Neuronal stem cell (in vitro differentiated cells): ENCODE measurements at regions not wholly inside any gene's neighbourhood (a gene's known extent, or its start where the extent isn't known, plus 50 kb on each side); places are given as distances from the start of the nearest gene placed in this dataset.

Source experiments
- DNase-seq: peaks from one replicate; pipeline ENCODE4 v3.0.0-alpha.2; 2013; ENCODE audit warnings: low spot score
- H2AFZ ChIP-seq: one replicate; pipeline ENCODE4 v1.6.1; 2013; ENCODE audit warnings: mild to moderate bottlenecking, low read length, inconsistent platforms
- H2AK5ac ChIP-seq: 2 replicates; pipeline ENCODE4 v1.6.1; 2013; ENCODE audit warnings: low read depth, mild to moderate bottlenecking, inconsistent platforms, low read length, moderate library complexity, mixed read lengths
- H2BK120ac ChIP-seq: 2 replicates; pipeline ENCODE4 v1.6.1; 2013; ENCODE audit warnings: low read depth, mild to moderate bottlenecking, inconsistent platforms, low read length, moderate library complexity, mixed read lengths
- H2BK12ac ChIP-seq: one replicate; pipeline ENCODE4 v1.6.1; 2013; ENCODE audit warnings: low read length, inconsistent platforms
- H2BK15ac ChIP-seq: 2 replicates; pipeline ENCODE4 v1.6.1; 2013; ENCODE audit warnings: mild to moderate bottlenecking, low read length, inconsistent platforms, mixed read lengths
- H2BK5ac ChIP-seq: one replicate; pipeline ENCODE4 v1.6.1; 2013; ENCODE audit warnings: inconsistent platforms, mild to moderate bottlenecking, low read length, moderate library complexity
- H3K14ac ChIP-seq: one replicate; pipeline ENCODE4 v1.6.1; 2013; ENCODE audit warnings: low read length, inconsistent platforms
- H3K18ac ChIP-seq: 2 replicates; pipeline ENCODE4 v1.6.1; 2013; ENCODE audit warnings: low read length, inconsistent platforms
- H3K23ac ChIP-seq: 2 replicates; pipeline ENCODE4 v1.6.1; 2013; ENCODE audit warnings: low read depth, mild to moderate bottlenecking, mixed read lengths, low read length, inconsistent platforms; ENCODE audit not compliant: poor library complexity
- H3K27ac ChIP-seq: replicated peaks from 3 replicates; pipeline ENCODE4 v1.5.1; 2013; ENCODE audit warnings: low read length, inconsistent platforms
- H3K27me3 ChIP-seq, 3 experiments: 2 replicates each; pipeline ENCODE4 v1.6.1; 2013; ENCODE audit warnings: low read length in 3 of 3, mild to moderate bottlenecking in 2 of 3, inconsistent platforms in 1 of 3, low read depth in 1 of 3, mixed read lengths in 1 of 3, moderate library complexity in 1 of 3; ENCODE audit not compliant: control insufficient read depth in 3 of 3, insufficient read depth in 3 of 3
- H3K36me3 ChIP-seq, 2 donors: replicated peaks in 1 of 2; 2 replicates each; pipeline ENCODE4 v1.6.1; 2013; ENCODE audit warnings: low read length in 2 of 2; ENCODE audit not compliant: control insufficient read depth in 2 of 2, insufficient read depth in 2 of 2
- H3K4ac ChIP-seq: 2 replicates; pipeline ENCODE4 v1.6.1; 2013; ENCODE audit warnings: inconsistent platforms, mild to moderate bottlenecking, low read length, moderate library complexity
- H3K4me1 ChIP-seq, 2 donors: 1 replicate in 1 of 2; 2 replicates in 1 of 2; pipeline ENCODE4 v1.6.1; 2013; ENCODE audit warnings: low read length in 2 of 2, low read depth in 1 of 2; ENCODE audit not compliant: control insufficient read depth in 2 of 2, insufficient read depth in 1 of 2
- H3K4me2 ChIP-seq: one replicate; pipeline ENCODE4 v1.6.1; 2013; ENCODE audit warnings: mild to moderate bottlenecking, low read length, inconsistent platforms; ENCODE audit not compliant: insufficient read depth, poor library complexity, severe bottlenecking
- H3K4me3 ChIP-seq, 2 donors: 2 replicates each; pipeline ENCODE4 v1.5.1; 2013; ENCODE audit warnings: low read length in 2 of 2, mild to moderate bottlenecking in 2 of 2, inconsistent platforms in 1 of 2, moderate library complexity in 1 of 2
- H3K79me1 ChIP-seq: one replicate; pipeline ENCODE4 v1.6.1; 2013; ENCODE audit warnings: low read depth, mild to moderate bottlenecking, inconsistent platforms, low read length, moderate library complexity
- H3K9ac ChIP-seq: one replicate; pipeline ENCODE4 v1.6.1; 2013; ENCODE audit warnings: mild to moderate bottlenecking, low read depth, low read length, inconsistent platforms; ENCODE audit not compliant: poor library complexity
- H3K9me3 ChIP-seq, 2 donors: replicated peaks in 1 of 2; 2 replicates each; pipeline versions ENCODE3 to v1.6.1; 2013; ENCODE audit warnings: low read length in 2 of 2, mild to moderate bottlenecking in 2 of 2, inconsistent platforms in 1 of 2, low read depth in 1 of 2, mixed read lengths in 1 of 2, moderate library complexity in 1 of 2; ENCODE audit not compliant: control insufficient read depth in 2 of 2, insufficient read depth in 1 of 2
- H4K8ac ChIP-seq: one replicate; pipeline ENCODE4 v1.6.1; 2013; ENCODE audit warnings: low read depth, mild to moderate bottlenecking, inconsistent platforms, low read length, moderate library complexity
- H4K91ac ChIP-seq: one replicate; pipeline ENCODE4 v1.6.1; 2013; ENCODE audit warnings: low read length, low read depth, mild to moderate bottlenecking, inconsistent platforms; ENCODE audit not compliant: poor library complexity
- WGBS, 2 donors: extraction: QIAGEN DNeasy Blood & Tissue Kit; methylation state at CpG; one replicate each; pipeline ENCODE4 v1.1.7; 2013; ENCODE audit warnings: missing lambda C conversion rate in 2 of 2, mixed read lengths in 1 of 2; ENCODE audit not compliant: insufficient read length in 2 of 2, insufficient replicate concordance in 1 of 2; ENCODE audit errors: extremely low coverage in 2 of 2; 5-methylcytosine and 5-hydroxymethylcytosine counted together

GRCh38 chr4:108240366-108240765 is 71.6 kb upstream of the LEF1 start:
- H3K4ac ChIP-seq = no peak overlapping the region
- H3K4me2 ChIP-seq = no peak overlapping the region
- no peaks in the 10 kb centered on the region for H3K36me3 ChIP-seq
- DNase-seq = no peak
- no peak overlapping the region for H3K4me3 ChIP-seq
- no peak overlapping the region for H4K8ac ChIP-seq
- no peaks in the 10 kb centered on the region for H3K79me1 ChIP-seq
- H3K27me3 ChIP-seq = no peaks in the 10 kb centered on the region
- H4K91ac ChIP-seq = no peak overlapping the region
- H3K23ac ChIP-seq = no peak overlapping the region
- no peak overlapping the region for H2AFZ ChIP-seq
- H3K18ac ChIP-seq = no peak overlapping the region
- H3K4me1 ChIP-seq = no peaks in the 10 kb centered on the region
- no peak overlapping the region for H2AK5ac ChIP-seq
- no peak overlapping the region for H3K27ac ChIP-seq
- H3K9me3 ChIP-seq = no peaks in the 10 kb centered on the region
- no peak overlapping the region for H3K14ac ChIP-seq
- no peak overlapping the region for H2BK5ac ChIP-seq
- H3K9ac ChIP-seq = no peak overlapping the region
- H2BK120ac ChIP-seq = no peak overlapping the region
- H2BK15ac ChIP-seq = no peak overlapping the region
- H2BK12ac ChIP-seq = no peak overlapping the region

GRCh38 chr4:108237693-108238092 is 69.0 kb upstream of the LEF1 start:
- Histone ChIP-seq H3K79me1 (no peaks in the 10 kb centered on the region), H3K9me3 (no peaks in the 10 kb centered on the region), H2BK5ac (no peak overlapping the region), H3K23ac (no peak overlapping the region), H3K18ac (no peak overlapping the region), H3K4me3 (no peak overlapping the region), H3K4me1 (no peaks in the 10 kb centered on the region), H3K4me2 (no peak overlapping the region), H3K9ac (no peak overlapping the region), H2BK15ac (no peak overlapping the region), H3K27me3 (no peaks in the 10 kb centered on the region), H2AFZ (no peak overlapping the region), H3K14ac (no peak overlapping the region), H2BK120ac (no peak overlapping the region), H2BK12ac (no peak overlapping the region), H3K4ac (no peak overlapping the region), H2AK5ac (no peak overlapping the region), H4K91ac (no peak overlapping the region), H4K8ac (no peak overlapping the region), H3K36me3 (no peaks in the 10 kb centered on the region), H3K27ac (no peak overlapping the region)
- no CpG with 5 or more reads among the region's 1 CpG for WGBS, 2 donors
- no peak for DNase-seq

- H3K27ac ChIP-seq = no peak overlapping the region
- H3K14ac ChIP-seq = no peak overlapping the region
- no peak overlapping the region for H3K4me2 ChIP-seq
- no peak overlapping the region for H2BK15ac ChIP-seq
- no peak overlapping the region for H3K4me3 ChIP-seq
- no peak overlapping the region for H2BK5ac ChIP-seq
- no peak for DNase-seq
- no peak overlapping the region for H4K8ac ChIP-seq
- H2BK12ac ChIP-seq = no peak overlapping the region
- H3K27me3 ChIP-seq = no peaks in the 10 kb centered on the region
- H3K9ac ChIP-seq = no peak overlapping the region
- H2AFZ ChIP-seq = no peak overlapping the region
- H3K4me1 ChIP-seq = no peaks in the 10 kb centered on the region
- no peak overlapping the region for H3K23ac ChIP-seq
- no peaks in the 10 kb centered on the region for H3K9me3 ChIP-seq
- H4K91ac ChIP-seq = no peak overlapping the region
- H2BK120ac ChIP-seq = no peak overlapping the region
- no peaks in the 10 kb centered on the region for H3K79me1 ChIP-seq
- no peak overlapping the region for H3K18ac ChIP-seq
- no peak overlapping the region for H3K4ac ChIP-seq
- no peak overlapping the region for H2AK5ac ChIP-seq
- no peaks in the 10 kb centered on the region for H3K36me3 ChIP-seq
Measured at GRCh38 chr4:108236264-108236663, 67.5 kb upstream of the LEF1 start.

GRCh38 chr4:108227923-108228322 is 59.2 kb upstream of the LEF1 start:
- Histone ChIP-seq H3K14ac (no peak overlapping the region), H3K4me2 (no peak overlapping the region), H3K18ac (no peak overlapping the region), H3K79me1 (no peaks in the 10 kb centered on the region), H3K9ac (no peak overlapping the region), H4K91ac (no peak overlapping the region), H4K8ac (no peak overlapping the region), H2BK5ac (no peak overlapping the region), H3K27ac (no peak overlapping the region), H2AK5ac (no peak overlapping the region), H3K9me3 (no peaks in the 10 kb centered on the region), H3K4ac (no peak overlapping the region), H3K36me3 (no peaks in the 10 kb centered on the region), H3K4me1 (no peaks in the 10 kb centered on the region), H3K23ac (no peak overlapping the region), H2BK120ac (no peak overlapping the region), H2AFZ (no peak overlapping the region), H3K4me3 (no peak overlapping the region), H2BK15ac (no peak overlapping the region), H2BK12ac (no peak overlapping the region), H3K27me3 (no peaks in the 10 kb centered on the region)
- DNase-seq = no peak
- no CpG with 5 or more reads among the region's 4 CpGs for WGBS, 2 donors
